Trophoblast cell (in vitro differentiated cells and primary cell): ENCODE measurements at regions not wholly inside any gene's neighbourhood (a gene's known extent, or its start where the extent isn't known, plus 50 kb on each side); places are given as distances from the start of the nearest gene placed in this dataset.

Experiments
- DNase-seq, 2 donors: peaks; one replicate each; pipeline ENCODE4 v3.0.0-alpha.2; 2016
- H2AFZ ChIP-seq: 2 replicates; pipeline ENCODE4 v1.6.1; 2013; ENCODE audit warnings: low read length, moderate library complexity, mild to moderate bottlenecking; ENCODE audit not compliant: insufficient read depth, poor library complexity
- H2AK5ac ChIP-seq: 2 replicates; pipeline ENCODE4 v1.6.1; 2013; ENCODE audit warnings: mild to moderate bottlenecking, low read length
- H2BK120ac ChIP-seq: 2 replicates; pipeline ENCODE4 v1.6.1; 2013; ENCODE audit warnings: low read length, mild to moderate bottlenecking, moderate library complexity; ENCODE audit not compliant: insufficient read depth, poor library complexity
- H2BK12ac ChIP-seq: 2 replicates; pipeline ENCODE4 v1.6.1; 2013; ENCODE audit warnings: mild to moderate bottlenecking, low read length, moderate library complexity
- H2BK5ac ChIP-seq: 2 replicates; pipeline ENCODE4 v1.6.1; 2013; ENCODE audit warnings: low read length, low read depth, moderate library complexity, mild to moderate bottlenecking; ENCODE audit not compliant: poor library complexity
- H3K14ac ChIP-seq: 2 replicates; pipeline ENCODE4 v1.6.1; 2013; ENCODE audit warnings: mild to moderate bottlenecking, low read length
- H3K18ac ChIP-seq: 2 replicates; pipeline ENCODE4 v1.6.1; 2013; ENCODE audit warnings: mild to moderate bottlenecking, low read length
- H3K23ac ChIP-seq: 2 replicates; pipeline ENCODE4 v1.6.1; 2013; ENCODE audit warnings: low read length
- H3K27ac ChIP-seq: 2 replicates; pipeline ENCODE4 v1.5.1; 2013; ENCODE audit warnings: low read depth, mild to moderate bottlenecking, inconsistent platforms, low read length, moderate library complexity
- H3K27me3 ChIP-seq: 2 replicates; pipeline ENCODE4 v1.6.1; 2013; ENCODE audit warnings: inconsistent platforms, mild to moderate bottlenecking, low read length, moderate library complexity; ENCODE audit not compliant: insufficient read depth
- H3K36me3 ChIP-seq, 2 experiments: 1 replicate in 1 of 2; 2 replicates in 1 of 2; pipeline ENCODE4 v1.6.1; 2013; ENCODE audit warnings: low read length in 2 of 2, mild to moderate bottlenecking in 2 of 2, moderate library complexity in 1 of 2; ENCODE audit not compliant: insufficient read depth in 2 of 2, control insufficient read depth in 1 of 2
- H3K4ac ChIP-seq: 2 replicates; pipeline ENCODE4 v1.6.1; 2013; ENCODE audit warnings: low read depth, mild to moderate bottlenecking, low read length, moderate library complexity
- H3K4me1 ChIP-seq, 2 experiments: 1 replicate in 1 of 2; 2 replicates in 1 of 2; pipeline ENCODE4 v1.6.1; 2013; ENCODE audit warnings: low read length in 2 of 2, mild to moderate bottlenecking in 2 of 2, moderate library complexity in 1 of 2; ENCODE audit not compliant: insufficient read depth in 2 of 2, control insufficient read depth in 1 of 2
- H3K4me2 ChIP-seq: 2 replicates; pipeline ENCODE4 v1.6.1; 2013; ENCODE audit warnings: inconsistent platforms, mild to moderate bottlenecking, low read length, moderate library complexity
- H3K4me3 ChIP-seq: 2 replicates; pipeline ENCODE4 v1.5.1; 2013; ENCODE audit warnings: mild to moderate bottlenecking, low read depth, low read length, inconsistent platforms
- H3K79me1 ChIP-seq: one replicate; pipeline ENCODE4 v1.6.1; 2013; ENCODE audit warnings: low read length
- H3K79me2 ChIP-seq: 2 replicates; pipeline ENCODE4 v1.6.1; 2013; ENCODE audit warnings: low read length, mild to moderate bottlenecking; ENCODE audit not compliant: control insufficient read depth, insufficient read depth, poor library complexity
- H3K9ac ChIP-seq: 2 replicates; pipeline ENCODE4 v1.6.1; 2013; ENCODE audit warnings: mild to moderate bottlenecking, low read length
- H3K9me3 ChIP-seq: 2 replicates; pipeline ENCODE4 v1.6.1; 2013; ENCODE audit warnings: low read depth, mild to moderate bottlenecking, control low read depth, inconsistent platforms, low read length; ENCODE audit not compliant: insufficient read depth
- H4K12ac ChIP-seq: 2 replicates; pipeline ENCODE4 v1.6.1; 2013; ENCODE audit warnings: low read depth, mild to moderate bottlenecking, low read length, moderate library complexity
- H4K8ac ChIP-seq: 2 replicates; pipeline ENCODE4 v1.6.1; 2013; ENCODE audit warnings: low read depth, mild to moderate bottlenecking, low read length, moderate library complexity
- H4K91ac ChIP-seq: one replicate; pipeline ENCODE4 v1.6.1; 2013; ENCODE audit warnings: low read depth, mild to moderate bottlenecking, low read length, moderate library complexity
- WGBS: extraction: QIAGEN DNeasy Blood & Tissue Kit; methylation state at CpG from one replicate; pipeline ENCODE4 v1.1.7; 2013; ENCODE audit warnings: missing lambda C conversion rate; ENCODE audit not compliant: insufficient read length, insufficient coverage; ENCODE audit errors: extremely low coverage; 5-methylcytosine and 5-hydroxymethylcytosine counted together

- H4K8ac ChIP-seq, result no peak overlapping the region
- no peak overlapping the region for H2AFZ ChIP-seq
- H3K4me2 ChIP-seq, result no peak overlapping the region
- no peaks in the 10 kb centered on the region for H3K27me3 ChIP-seq
- H2AK5ac ChIP-seq, result no peak overlapping the region
- no peaks in the 10 kb centered on the region for H3K9me3 ChIP-seq
- no peak overlapping the region for H3K4ac ChIP-seq
- WGBS, result no CpG with 5 or more reads among the region's 2 CpGs
- no peak overlapping the region for H3K9ac ChIP-seq
- no peaks in the 10 kb centered on the region for H3K79me1 ChIP-seq
- H3K23ac ChIP-seq, result no peak overlapping the region
- H2BK120ac ChIP-seq, result no peak overlapping the region
- H4K91ac ChIP-seq, result no peak overlapping the region
- H4K12ac ChIP-seq, result no peak overlapping the region
- DNase-seq, result no peak
- H2BK5ac ChIP-seq, result no peak overlapping the region
- H3K18ac ChIP-seq, result no peak overlapping the region
- H3K79me2 ChIP-seq, result no peaks in the 10 kb centered on the region
- no peaks in the 10 kb centered on the region for H3K4me1 ChIP-seq
- no peak overlapping the region for H3K14ac ChIP-seq
- no peak overlapping the region for H2BK12ac ChIP-seq
- no peak overlapping the region for H3K27ac ChIP-seq
- no peaks in the 10 kb centered on the region for H3K36me3 ChIP-seq
- no peak overlapping the region for H3K4me3 ChIP-seq
Measured at GRCh38 chrX:3455796-3456195, 109.3 kb upstream of the MXRA5 start.

GRCh38 chrX:3451571-3451970 is 105.1 kb upstream of the MXRA5 start:
- no peaks in the 10 kb centered on the region for H3K9me3 ChIP-seq
- no peak overlapping the region for H3K9ac ChIP-seq
- H4K91ac ChIP-seq, result no peak overlapping the region
- no peak overlapping the region for H2AFZ ChIP-seq
- no CpG with 5 or more reads among the region's 8 CpGs for WGBS
- no peaks in the 10 kb centered on the region for H3K27me3 ChIP-seq
- no peak overlapping the region for H3K23ac ChIP-seq
- no peak overlapping the region for H3K4me3 ChIP-seq
- no peaks in the 10 kb centered on the region for H3K79me1 ChIP-seq
- H4K12ac ChIP-seq, result no peak overlapping the region
- H3K27ac ChIP-seq, result no peak overlapping the region
- no peak overlapping the region for H3K4me2 ChIP-seq
- no peak overlapping the region for H2BK12ac ChIP-seq
- H2AK5ac ChIP-seq, result no peak overlapping the region
- no peak overlapping the region for H3K4ac ChIP-seq
- H2BK5ac ChIP-seq, result no peak overlapping the region
- H3K36me3 ChIP-seq, result no peaks in the 10 kb centered on the region
- no peak overlapping the region for H2BK120ac ChIP-seq
- no peak overlapping the region for H4K8ac ChIP-seq
- no peak overlapping the region for H3K14ac ChIP-seq
- DNase-seq, result no peak
- H3K4me1 ChIP-seq, result no peaks in the 10 kb centered on the region
- H3K79me2 ChIP-seq, result no peaks in the 10 kb centered on the region
- H3K18ac ChIP-seq, result no peak overlapping the region

GRCh38 chrX:3450881-3451570 is 104.6 kb upstream of the MXRA5 start:
- Histone ChIP-seq H4K8ac (no peak overlapping the region), H2AFZ (no peak overlapping the region), H2BK120ac (no peak overlapping the region), H3K79me2 (no peaks in the 10 kb centered on the region), H3K4me2 (no peak overlapping the region), H3K9ac (no peak overlapping the region), H2BK5ac (no peak overlapping the region), H3K79me1 (no peaks in the 10 kb centered on the region), H2AK5ac (no peak overlapping the region), H4K91ac (no peak overlapping the region), H3K4ac (no peak overlapping the region), H3K27me3 (no peaks in the 10 kb centered on the region), H4K12ac (no peak overlapping the region), H3K23ac (no peak overlapping the region), H3K9me3 (no peaks in the 10 kb centered on the region), H3K27ac (no peak overlapping the region), H3K4me1 (no peaks in the 10 kb centered on the region), H3K36me3 (no peaks in the 10 kb centered on the region), H3K18ac (no peak overlapping the region), H3K14ac (no peak overlapping the region), H2BK12ac (no peak overlapping the region), H3K4me3 (no peak overlapping the region)
- no peak for DNase-seq
- no CpG with 5 or more reads among the region's 3 CpGs for WGBS

GRCh38 chrX:3449287-3449686 is 102.8 kb upstream of the MXRA5 start:
- H2BK5ac ChIP-seq, result no peak overlapping the region
- no peaks in the 10 kb centered on the region for H3K4me1 ChIP-seq
- H3K9ac ChIP-seq, result no peak overlapping the region
- no peak overlapping the region for H3K4ac ChIP-seq
- H3K4me2 ChIP-seq, result no peak overlapping the region
- H3K36me3 ChIP-seq, result no peaks in the 10 kb centered on the region
- no CpG with 5 or more reads among the region's 4 CpGs for WGBS
- no peak overlapping the region for H3K27ac ChIP-seq
- no peak overlapping the region for H3K23ac ChIP-seq
- H3K9me3 ChIP-seq, result no peaks in the 10 kb centered on the region
- H3K79me2 ChIP-seq, result no peaks in the 10 kb centered on the region
- H3K14ac ChIP-seq, result no peak overlapping the region
- H3K18ac ChIP-seq, result no peak overlapping the region
- H4K91ac ChIP-seq, result no peak overlapping the region
- H3K79me1 ChIP-seq, result no peaks in the 10 kb centered on the region
- H2AFZ ChIP-seq, result no peak overlapping the region
- no peaks in the 10 kb centered on the region for H3K27me3 ChIP-seq
- H2AK5ac ChIP-seq, result no peak overlapping the region
- H2BK120ac ChIP-seq, result no peak overlapping the region
- H4K12ac ChIP-seq, result no peak overlapping the region
- H3K4me3 ChIP-seq, result no peak overlapping the region
- DNase-seq, result peak in 1 of 2 donors; percentile 6
- no peak overlapping the region for H2BK12ac ChIP-seq
- H4K8ac ChIP-seq, result no peak overlapping the region
